ENCODE measurements at regions not wholly inside any gene's neighbourhood (a gene's known extent, or its start where the extent isn't known, plus 50 kb on each side); places are given as distances from the start of the nearest gene placed in this dataset.

GRCh38 chr21:43301409-43302061, 125.4 kb downstream of the SIK1 start:
- DNase-seq, result no peak

- DNase-seq, result no peak
These were observed 126.2 kb downstream of the SIK1 start for GRCh38 chr21:43300496-43301408.

- peak; percentile 3 for DNase-seq
These were observed 127.3 kb downstream of the SIK1 start for GRCh38 chr21:43299441-43300277.

GRCh38 chr21:43298546-43299440, 128.1 kb downstream of the SIK1 start:
- no peak for DNase-seq

GRCh38 chr21:43297989-43298388, 128.9 kb downstream of the SIK1 start:
- no peak for DNase-seq

GRCh38 chr21:43297391-43297981, 128.7 kb downstream of the CRYAA start:
- DNase-seq, result no peak

GRCh38 chr21:43295066-43295958, 126.5 kb downstream of the CRYAA start:
- DNase-seq, result no peak

GRCh38 chr21:43294194-43294902, 125.5 kb downstream of the CRYAA start:
- DNase-seq, result no peak

GRCh38 chr21:43292866-43293142, 124.0 kb downstream of the CRYAA start:
- no peak for DNase-seq

GRCh38 chr21:43292041-43292865, 123.4 kb downstream of the CRYAA start:
- no peak for DNase-seq

GRCh38 chr21:43291347-43291950, 122.6 kb downstream of the CRYAA start:
- DNase-seq, result no peak

- DNase-seq, result no peak
These were observed 121.9 kb downstream of the CRYAA start for GRCh38 chr21:43290421-43291346.

GRCh38 chr21:43289966-43290365, 121.2 kb downstream of the CRYAA start:
- DNase-seq, result no peak

GRCh38 chr21:43289442-43289841, 120.6 kb downstream of the CRYAA start:
- no peak for DNase-seq

- no peak for DNase-seq
These were observed 119.3 kb downstream of the CRYAA start for GRCh38 chr21:43287795-43288755.

- no peak for DNase-seq
These were observed 118.4 kb downstream of the CRYAA start for GRCh38 chr21:43287111-43287760.
